ENCODE measurements at regions not wholly inside any gene's neighbourhood (a gene's known extent, or its start where the extent isn't known, plus 50 kb on each side); places are given as distances from the start of the nearest gene placed in this dataset.

GRCh38 chr7:33750177-33750576, 155.2 kb upstream of the BMPER start:
- TF ChIP-seq POLR2AphosphoS5 (IDR thresholded peaks at IDR 0.05; ENCODE audit: low read depth, low read length) (no peak), CTCF (IDR thresholded peaks at IDR 0.05 in 2 of 3, conservative IDR thresholded peaks at IDR 0.05 in 1 of 3; ENCODE audit: borderline replicate concordance in 1 of 3, insufficient read depth in 1 of 3, low read depth in 2 of 3, low read length in 2 of 3) (no peak), ZNF274 (IDR thresholded peaks at IDR 0.05; ENCODE audit: low read depth, low read length) (no peak), YY1 (IDR thresholded peaks at IDR 0.05; ENCODE audit: extremely low read depth, insufficient replicate concordance, low read depth, low read length) (no peak), POLR2A (IDR thresholded peaks at IDR 0.05; ENCODE audit: borderline replicate concordance, extremely low read depth, insufficient read depth, insufficient read length) (no peak), SRF (IDR thresholded peaks at IDR 0.05; ENCODE audit: low read depth) (no peak), TCF7L2 (IDR thresholded peaks at IDR 0.05; ENCODE audit: borderline replicate concordance, extremely low read depth, insufficient read depth, insufficient read length) (no peak), SIN3A (IDR thresholded peaks at IDR 0.05; ENCODE audit: low read depth) (no peak)
- TF ChIP-seq, protein P1, sequence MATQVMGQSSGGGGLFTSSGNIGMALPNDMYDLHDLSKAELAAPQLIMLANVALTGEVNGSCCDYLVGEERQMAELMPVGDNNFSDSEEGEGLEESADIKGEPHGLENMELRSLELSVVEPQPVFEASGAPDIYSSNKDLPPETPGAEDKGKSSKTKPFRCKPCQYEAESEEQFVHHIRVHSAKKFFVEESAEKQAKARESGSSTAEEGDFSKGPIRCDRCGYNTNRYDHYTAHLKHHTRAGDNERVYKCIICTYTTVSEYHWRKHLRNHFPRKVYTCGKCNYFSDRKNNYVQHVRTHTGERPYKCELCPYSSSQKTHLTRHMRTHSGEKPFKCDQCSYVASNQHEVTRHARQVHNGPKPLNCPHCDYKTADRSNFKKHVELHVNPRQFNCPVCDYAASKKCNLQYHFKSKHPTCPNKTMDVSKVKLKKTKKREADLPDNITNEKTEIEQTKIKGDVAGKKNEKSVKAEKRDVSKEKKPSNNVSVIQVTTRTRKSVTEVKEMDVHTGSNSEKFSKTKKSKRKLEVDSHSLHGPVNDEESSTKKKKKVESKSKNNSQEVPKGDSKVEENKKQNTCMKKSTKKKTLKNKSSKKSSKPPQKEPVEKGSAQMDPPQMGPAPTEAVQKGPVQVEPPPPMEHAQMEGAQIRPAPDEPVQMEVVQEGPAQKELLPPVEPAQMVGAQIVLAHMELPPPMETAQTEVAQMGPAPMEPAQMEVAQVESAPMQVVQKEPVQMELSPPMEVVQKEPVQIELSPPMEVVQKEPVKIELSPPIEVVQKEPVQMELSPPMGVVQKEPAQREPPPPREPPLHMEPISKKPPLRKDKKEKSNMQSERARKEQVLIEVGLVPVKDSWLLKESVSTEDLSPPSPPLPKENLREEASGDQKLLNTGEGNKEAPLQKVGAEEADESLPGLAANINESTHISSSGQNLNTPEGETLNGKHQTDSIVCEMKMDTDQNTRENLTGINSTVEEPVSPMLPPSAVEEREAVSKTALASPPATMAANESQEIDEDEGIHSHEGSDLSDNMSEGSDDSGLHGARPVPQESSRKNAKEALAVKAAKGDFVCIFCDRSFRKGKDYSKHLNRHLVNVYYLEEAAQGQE (IDR thresholded peaks at IDR 0.05; ENCODE audit: low read depth) = no peak
- TF ChIP-seq, protein P2, sequence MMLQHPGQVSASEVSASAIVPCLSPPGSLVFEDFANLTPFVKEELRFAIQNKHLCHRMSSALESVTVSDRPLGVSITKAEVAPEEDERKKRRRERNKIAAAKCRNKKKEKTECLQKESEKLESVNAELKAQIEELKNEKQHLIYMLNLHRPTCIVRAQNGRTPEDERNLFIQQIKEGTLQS (IDR thresholded peaks at IDR 0.05) = no peak

Data from HCT116 (cell line).